GM18508 (cell line): ENCODE measurements at regions not wholly inside any gene's neighbourhood (a gene's known extent, or its start where the extent isn't known, plus 50 kb on each side); places are given as distances from the start of the nearest gene placed in this dataset.
A peak's percentile ranks its signal among the peaks of the same experiment; 100 is the strongest.

ENCODE experiments used
- ATAC-seq: cut with Tn5 transposase; IDR thresholded peaks from one replicate; pipeline ENCODE4 v1.9.1; 2021; ENCODE audit warnings: moderate number of reproducible peaks; ENCODE audit not compliant: insufficient read depth, unreplicated experiment

DNA sequence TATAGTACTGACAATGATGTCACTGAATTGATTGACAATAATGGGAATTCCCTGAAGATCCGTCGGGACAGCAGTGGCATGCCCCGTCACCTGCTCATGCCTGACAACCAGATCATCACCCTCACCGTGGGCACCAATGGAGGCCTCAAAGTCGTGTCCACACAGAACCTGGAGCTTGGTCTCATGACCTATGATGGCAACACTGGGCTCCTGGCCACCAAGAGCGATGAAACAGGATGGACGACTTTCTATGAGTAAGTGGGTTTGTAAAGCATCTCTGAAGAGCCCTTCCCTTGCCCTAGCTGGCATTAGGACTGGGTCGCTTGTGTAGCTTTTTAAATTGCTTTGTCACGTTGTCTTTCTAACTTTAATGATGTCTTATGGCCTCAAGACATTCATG lies 72.7 kb upstream of the WWC1 start:
- ATAC-seq, result no peak

DNA sequence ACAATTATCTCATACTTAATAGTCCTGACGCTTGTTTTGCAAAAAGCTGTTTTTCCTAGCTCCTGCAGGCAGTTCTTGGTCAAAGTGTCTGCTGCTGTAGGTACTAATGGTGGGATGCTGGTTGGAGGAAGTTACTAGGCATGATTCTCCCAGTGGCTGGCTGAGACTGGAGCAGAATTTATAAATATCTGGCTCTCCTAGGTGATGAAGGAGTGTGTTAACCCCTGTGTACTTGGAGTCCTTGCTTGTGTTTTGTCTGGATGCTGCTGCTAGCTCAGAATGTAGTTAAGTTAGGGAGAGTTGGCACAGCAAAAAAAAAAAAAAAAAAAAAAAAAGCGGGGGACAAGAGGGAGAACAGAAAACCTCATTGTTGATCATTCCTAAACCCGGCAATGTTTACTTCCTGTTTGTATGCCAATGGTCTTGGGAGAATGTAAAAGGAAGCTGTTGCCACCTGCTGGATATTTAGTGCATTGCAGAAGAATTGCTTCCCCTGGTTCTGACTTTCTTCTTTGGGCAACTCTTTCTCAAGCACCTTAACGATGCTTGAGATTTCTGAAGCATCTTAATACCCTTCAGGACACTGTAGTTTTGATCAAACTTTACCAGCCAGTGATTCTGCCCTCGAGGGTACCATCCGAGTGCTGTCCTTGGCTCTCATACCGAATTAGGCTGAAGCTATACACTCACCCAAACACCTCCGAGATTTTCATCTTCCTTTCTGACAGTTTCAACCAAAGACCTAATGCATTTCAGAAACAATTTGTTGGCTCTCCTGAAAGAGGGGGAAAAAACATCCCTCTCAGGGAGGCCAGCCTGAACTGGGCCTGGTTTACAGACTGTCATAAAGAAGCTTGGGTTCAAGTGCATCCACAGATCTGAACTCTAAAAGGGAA lies 71.7 kb upstream of the WWC1 start:
- ATAC-seq, result peak; percentile 85

DNA sequence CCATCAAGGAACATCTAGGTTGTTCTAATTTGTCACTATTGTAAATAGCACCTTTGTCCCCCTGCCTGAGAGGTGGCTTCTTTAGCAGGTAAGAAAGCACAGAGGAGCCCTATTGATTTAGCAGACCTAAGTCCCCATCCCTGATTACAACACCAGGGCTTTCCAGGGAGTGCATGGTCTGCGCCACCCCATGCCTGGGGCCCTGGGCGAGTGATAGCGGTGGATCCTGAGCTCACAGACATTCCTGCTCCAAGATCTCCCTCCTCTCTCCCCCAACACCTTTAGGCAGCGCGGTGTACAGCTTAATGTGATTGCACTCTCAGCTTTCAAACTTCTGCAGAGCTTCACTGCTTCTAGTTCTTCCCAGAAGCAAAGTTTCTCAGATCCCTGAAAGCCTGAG lies 67.4 kb upstream of the WWC1 start:
- ATAC-seq, result no peak

DNA sequence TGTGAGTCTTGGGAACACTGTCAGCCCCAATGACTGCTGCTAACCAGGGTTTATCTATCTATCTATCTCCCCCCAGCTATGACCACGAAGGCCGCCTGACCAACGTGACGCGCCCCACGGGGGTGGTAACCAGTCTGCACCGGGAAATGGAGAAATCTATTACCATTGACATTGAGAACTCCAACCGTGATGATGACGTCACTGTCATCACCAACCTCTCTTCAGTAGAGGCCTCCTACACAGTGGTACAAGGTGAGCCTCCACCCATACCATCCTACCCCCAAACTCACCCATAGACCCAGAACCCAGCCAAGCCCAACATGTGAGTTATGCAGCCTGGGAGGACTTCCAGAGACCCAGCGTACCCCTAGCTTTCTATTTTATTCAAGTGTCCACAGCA lies 65.4 kb upstream of the WWC1 start:
- ATAC-seq, result no peak

DNA sequence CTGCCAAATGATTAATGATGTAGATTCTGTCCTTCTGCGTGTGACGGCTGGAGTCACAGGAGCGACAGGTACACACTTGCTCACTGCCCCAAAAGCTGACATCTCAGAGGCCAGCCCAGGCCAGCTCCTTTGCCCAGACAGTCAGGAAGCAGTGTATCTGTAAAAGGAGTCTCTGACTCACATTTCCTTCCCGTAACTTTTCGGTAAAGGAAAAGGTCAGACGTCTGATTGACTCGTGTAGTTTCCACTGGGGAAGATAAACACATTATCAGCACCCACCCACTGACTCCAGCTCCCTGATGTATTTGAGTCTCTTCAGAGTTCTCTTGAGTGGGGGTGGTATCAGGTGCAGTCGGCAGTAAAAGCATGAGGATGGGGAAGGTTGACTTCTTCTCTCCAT lies 64.4 kb upstream of the WWC1 start:
- no peak for ATAC-seq

DNA sequence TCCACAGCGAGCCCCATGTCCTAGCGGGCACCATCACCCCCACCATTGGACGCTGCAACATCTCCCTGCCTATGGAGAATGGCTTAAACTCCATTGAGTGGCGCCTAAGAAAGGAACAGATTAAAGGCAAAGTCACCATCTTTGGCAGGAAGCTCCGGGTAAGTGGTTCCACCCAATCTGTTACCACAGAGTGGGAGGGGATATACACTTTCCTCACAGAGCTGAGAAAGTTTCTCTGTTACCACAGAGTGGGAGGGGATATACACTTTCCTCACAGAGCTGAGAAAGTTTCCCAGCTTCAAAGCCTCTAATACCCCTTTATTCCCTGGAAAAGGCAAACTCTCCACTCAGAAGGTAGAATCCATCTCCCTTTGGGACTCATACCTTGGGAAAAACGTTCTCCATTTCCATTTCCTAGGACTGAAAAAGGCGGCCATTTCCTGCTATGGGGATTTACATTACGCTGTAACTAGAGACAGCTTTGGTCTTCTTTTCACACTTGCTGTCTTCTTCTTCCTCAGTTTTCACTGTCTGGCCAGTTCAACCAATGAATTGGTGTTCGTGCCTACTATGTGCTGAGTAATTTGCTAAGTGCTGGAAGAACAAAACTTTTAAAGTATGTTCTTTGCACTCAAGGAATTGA lies 63.4 kb upstream of the WWC1 start:
- peak; percentile 100 for ATAC-seq

DNA sequence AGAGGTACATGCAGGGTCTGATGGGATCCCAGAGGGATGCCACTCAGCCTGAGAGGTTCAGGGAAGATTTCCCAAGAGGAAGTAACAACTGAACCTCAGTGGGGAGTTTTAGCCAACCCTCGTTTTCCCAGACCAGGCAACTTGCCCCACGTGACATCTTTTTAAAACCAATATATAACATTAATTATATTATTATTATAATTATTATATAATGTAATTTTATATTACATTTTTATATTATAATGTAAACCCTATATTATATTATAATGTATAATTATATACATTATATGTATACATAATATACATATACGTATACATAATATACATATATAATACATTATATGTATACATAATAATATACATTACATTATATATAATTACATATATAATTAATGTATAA lies 62.8 kb upstream of the WWC1 start:
- ATAC-seq, result no peak

DNA sequence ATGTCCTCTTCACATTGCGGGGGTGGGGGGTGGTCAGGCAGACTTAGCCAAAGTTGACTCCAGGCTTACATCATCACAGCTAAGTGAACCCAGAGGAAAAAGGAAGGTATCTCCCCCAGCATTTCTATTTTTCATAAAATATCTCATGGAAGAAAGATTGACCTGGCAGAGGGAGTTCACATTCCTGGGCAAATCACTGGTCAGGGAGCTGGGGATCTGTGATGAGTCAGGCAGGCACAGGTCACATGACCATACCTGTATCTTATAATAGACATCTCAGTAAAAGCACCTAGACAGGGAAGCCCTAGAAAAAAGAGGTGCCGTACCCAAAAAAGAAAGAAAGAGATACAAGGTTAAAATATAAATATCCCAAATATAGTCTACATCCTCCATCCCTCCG lies 57.3 kb upstream of the WWC1 start:
- ATAC-seq, result no peak

DNA sequence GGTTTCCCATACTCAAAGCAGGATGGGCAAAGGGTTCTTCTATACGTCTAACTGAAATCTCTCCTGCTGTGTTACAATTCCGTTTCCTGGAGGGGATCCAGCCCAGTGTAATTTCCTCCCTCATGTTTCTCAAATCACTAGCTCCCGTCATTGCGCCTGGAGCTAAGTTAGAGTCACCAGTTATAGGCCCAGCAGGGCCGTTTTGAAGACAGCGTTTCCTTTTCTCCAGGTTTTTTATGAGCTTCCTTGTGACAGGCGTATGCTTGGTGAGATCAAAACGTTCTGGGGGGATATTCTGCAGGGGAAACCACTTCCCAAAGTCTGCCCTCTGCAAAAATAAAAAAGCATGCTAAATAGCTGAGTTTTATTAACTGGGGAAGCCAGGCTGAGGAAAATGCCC lies 53.0 kb upstream of the WWC1 start:
- no peak for ATAC-seq

DNA sequence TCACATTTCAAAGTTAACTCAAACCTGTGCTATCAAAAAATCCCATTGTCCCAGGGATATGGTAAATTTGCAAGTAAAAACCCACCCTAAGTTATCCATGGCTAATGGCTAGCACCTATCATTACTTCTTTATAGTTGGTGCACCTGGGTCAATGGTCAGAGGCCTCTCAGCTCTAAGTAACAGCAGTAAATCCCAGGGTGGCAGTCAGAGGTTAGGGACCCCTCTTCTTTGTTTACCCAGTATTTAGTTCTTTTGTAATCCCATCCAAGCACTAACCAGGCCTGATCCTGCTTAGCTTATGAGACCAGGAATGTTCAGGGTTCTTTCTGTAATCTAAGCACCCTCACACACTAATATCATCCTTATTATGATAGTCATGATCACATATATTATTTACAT lies 52.1 kb upstream of the WWC1 start:
- ATAC-seq, result no peak
